PC-9 (cell line): ENCODE measurements at regions not wholly inside any gene's neighbourhood (a gene's known extent, or its start where the extent isn't known, plus 50 kb on each side); places are given as distances from the start of the nearest gene placed in this dataset.

Experiments
- EZH2 ChIP-seq: fragments of 200-600 bp; sonication (generic); IDR thresholded peaks from 2 replicates; pipeline ENCODE4 v1.8.0; 2017; ENCODE audit warnings: antibody characterized with exemption, low read depth
- TF ChIP-seq, protein P1 (sequence below): fragments of 200-600 bp; sonication (generic); conservative IDR thresholded peaks from 2 replicates; pipeline ENCODE4 v1.6.1; 2017; ENCODE audit warnings: mixed run types, antibody characterized with exemption, mild to moderate bottlenecking, moderate library complexity

DNA sequence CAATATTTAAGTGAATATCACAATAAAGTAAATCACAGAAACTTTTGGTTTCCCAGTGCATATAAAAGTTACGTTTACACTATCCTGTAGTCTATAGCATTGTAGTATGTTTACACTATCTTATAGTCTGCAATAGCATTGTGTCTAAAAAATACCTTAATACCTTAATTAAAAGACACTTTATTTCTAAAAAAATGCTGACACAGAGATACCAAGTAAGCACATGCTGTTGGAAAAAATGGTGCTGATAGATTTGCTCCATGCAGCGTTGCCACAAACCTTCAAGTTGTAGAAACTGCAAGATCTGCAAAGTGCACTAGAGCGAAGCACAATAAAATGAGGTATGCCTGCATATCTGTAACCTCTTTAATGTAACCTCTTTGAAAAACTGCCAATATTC is 847.3 kb downstream of the GLUD2 start:
- TF ChIP-seq, protein P1, sequence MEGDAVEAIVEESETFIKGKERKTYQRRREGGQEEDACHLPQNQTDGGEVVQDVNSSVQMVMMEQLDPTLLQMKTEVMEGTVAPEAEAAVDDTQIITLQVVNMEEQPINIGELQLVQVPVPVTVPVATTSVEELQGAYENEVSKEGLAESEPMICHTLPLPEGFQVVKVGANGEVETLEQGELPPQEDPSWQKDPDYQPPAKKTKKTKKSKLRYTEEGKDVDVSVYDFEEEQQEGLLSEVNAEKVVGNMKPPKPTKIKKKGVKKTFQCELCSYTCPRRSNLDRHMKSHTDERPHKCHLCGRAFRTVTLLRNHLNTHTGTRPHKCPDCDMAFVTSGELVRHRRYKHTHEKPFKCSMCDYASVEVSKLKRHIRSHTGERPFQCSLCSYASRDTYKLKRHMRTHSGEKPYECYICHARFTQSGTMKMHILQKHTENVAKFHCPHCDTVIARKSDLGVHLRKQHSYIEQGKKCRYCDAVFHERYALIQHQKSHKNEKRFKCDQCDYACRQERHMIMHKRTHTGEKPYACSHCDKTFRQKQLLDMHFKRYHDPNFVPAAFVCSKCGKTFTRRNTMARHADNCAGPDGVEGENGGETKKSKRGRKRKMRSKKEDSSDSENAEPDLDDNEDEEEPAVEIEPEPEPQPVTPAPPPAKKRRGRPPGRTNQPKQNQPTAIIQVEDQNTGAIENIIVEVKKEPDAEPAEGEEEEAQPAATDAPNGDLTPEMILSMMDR = no peak
- TF ChIP-seq EZH2 = no peak
